Hindlimb muscle (tissue), 1 donor: ENCODE measurements at regions not wholly inside any gene's neighbourhood (a gene's known extent, or its start where the extent isn't known, plus 50 kb on each side); places are given as distances from the start of the nearest gene placed in this dataset.

Experiments
- DNase-seq: peaks from one replicate; pipeline ENCODE4 v3.0.0-alpha.2; 2013

GRCh38 chr18:79627750-79628294, 51.8 kb upstream of the CTDP1 start:
- no peak for DNase-seq

GRCh38 chr18:79628416-79629248, 51.0 kb upstream of the CTDP1 start:
- no peak for DNase-seq

DNA sequence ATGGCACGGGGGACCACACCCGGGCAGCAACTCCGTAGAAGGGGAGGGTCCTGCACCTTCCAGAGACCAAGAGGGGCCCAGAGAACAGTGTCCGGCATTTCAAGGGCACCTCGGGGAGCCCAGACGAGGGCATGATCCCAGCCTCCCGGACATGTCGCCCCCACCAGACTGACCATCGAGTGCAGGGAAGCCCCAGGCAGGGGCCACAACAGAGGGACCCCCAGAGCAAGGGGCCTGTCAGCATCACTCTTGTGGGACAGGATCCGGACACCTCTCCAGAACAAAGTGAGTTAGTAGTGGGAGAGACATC, 50.4 kb upstream of the CTDP1 start:
- no peak for DNase-seq

- no peak for DNase-seq
Measured at GRCh38 chr18:79629606-79630005, 50.0 kb upstream of the CTDP1 start.
